Fibroblast of the conjunctiva (primary cell): ENCODE measurements at regions not wholly inside any gene's neighbourhood (a gene's known extent, or its start where the extent isn't known, plus 50 kb on each side); places are given as distances from the start of the nearest gene placed in this dataset.

ENCODE experiments used
- DNase-seq: peaks from one replicate; pipeline ENCODE4 v3.0.0-alpha.2; 2010; ENCODE audit warnings: low read depth

DNA sequence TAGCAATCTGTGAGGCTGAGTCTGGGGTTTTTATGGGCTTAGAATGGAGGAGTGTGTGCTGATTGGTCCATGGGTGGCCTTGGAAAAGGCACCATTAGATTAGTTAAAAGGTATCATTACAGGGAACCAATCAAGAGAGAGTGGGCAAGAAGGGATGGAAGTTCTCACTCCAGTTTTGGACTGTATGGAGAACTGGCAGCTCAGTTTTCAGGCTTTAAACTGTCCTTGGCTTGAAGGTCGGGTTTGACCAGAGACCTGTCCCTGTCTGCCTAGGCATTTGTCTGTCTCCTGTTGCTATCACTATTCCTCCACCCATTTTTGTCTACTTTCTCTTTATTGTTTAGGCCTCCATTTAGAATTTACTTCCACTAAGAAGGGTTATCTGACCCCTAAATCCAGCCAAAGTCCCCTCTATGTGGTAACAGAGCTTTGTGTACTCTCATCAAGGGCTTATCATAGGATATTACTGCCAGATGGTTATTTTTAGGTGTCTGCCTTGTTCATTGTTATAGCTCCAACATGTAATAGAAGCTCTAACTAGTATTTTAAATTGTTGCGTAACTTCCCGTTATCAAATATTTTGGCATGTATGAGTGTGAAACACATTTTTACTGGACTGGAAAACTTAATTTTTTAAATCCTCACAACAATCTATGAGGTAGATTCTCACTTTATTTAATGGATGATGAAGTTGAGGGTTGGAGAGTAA, 133.3 kb upstream of the SLC10A2 start:
- DNase-seq: no peak

DNA sequence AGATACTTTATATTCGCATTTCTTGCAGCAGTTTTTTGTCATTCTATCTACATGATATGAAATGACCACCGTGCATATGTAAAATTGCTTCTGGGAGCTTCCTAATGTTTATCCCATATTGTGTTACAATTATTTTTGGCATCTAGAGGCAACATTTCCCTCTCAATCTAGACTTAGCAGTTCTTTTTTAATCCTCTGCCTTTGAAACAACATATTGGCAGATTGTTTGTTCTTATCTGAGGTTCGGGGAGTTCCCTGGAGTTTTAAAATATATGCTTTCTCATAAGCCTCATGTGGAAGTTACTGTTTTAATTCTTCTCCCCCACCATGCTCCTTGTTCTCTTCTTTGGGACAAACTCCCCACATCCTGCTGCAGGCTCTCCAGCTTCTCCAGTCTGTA, 130.1 kb upstream of the SLC10A2 start:
- no peak for DNase-seq

- no peak for DNase-seq
Measured at GRCh38 chr13:103195762-103196161, 129.5 kb upstream of the SLC10A2 start.

GRCh38 chr13:103194871-103195270, 128.7 kb upstream of the SLC10A2 start:
- DNase-seq: no peak

DNA sequence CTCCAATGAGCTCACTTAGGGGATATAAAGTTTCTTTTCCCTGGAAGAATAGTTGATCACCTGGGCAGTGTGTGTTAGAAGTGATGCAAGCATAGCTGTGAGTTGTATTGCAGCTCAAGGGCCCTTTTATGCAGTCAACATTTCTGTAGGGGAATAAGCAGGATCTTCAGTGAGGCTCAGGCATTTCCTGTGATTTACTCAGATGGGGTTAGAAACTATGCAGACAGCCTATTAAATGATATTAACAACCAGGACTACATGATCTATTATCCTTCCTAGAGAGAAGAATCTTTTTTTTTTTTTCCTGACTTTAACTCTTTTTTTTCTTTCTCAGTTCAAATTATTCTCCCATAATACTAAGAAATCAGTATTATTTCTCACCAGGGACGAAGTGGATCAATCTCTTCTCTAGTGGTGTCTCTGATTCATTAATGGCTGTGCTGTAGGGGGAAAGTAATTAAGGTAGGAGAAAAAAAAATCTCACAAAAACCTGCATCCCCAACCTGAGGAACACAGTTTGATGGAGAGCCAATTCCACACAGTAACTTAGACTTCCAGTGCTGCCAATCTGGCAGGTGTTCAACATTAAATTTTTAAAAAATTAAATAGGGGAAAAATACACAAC, 126.4 kb upstream of the SLC10A2 start:
- no peak for DNase-seq

- no peak for DNase-seq
Measured at GRCh38 chr13:103190841-103191240, 124.6 kb upstream of the SLC10A2 start.

DNA sequence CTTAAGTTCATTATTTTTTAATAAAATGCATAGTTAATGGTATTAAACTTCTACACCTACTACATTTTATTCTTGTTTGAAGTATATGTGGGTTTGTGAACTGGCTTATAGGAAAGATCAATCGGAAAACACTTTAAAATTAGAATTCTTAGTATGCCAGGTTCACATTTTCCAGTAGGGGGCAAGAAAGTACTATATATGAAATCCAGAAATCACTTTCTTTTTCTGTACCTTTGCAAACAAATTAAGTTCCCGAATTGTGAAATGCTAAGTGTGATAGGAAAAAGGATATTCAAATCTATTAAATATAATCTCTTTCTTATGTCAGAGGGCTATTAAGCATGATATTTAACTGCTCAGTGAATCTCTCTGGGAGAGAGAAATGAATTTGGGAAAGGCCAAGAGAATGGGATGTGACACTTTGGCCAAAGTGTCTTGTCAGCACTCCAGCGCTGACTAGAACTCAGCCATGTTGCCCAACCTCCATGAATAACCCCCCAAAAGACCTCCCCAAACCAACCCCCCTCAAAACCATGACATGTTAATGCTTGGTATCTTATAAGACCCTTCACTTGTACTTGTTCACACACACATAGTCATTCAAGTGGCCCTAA, 122.6 kb upstream of the SLC10A2 start:
- peak; percentile 6 for DNase-seq

GRCh38 chr13:103187721-103188156, 121.5 kb upstream of the SLC10A2 start:
- DNase-seq: no peak

- DNase-seq: no peak
Measured at GRCh38 chr13:103184413-103184812, 118.2 kb upstream of the SLC10A2 start.

DNA sequence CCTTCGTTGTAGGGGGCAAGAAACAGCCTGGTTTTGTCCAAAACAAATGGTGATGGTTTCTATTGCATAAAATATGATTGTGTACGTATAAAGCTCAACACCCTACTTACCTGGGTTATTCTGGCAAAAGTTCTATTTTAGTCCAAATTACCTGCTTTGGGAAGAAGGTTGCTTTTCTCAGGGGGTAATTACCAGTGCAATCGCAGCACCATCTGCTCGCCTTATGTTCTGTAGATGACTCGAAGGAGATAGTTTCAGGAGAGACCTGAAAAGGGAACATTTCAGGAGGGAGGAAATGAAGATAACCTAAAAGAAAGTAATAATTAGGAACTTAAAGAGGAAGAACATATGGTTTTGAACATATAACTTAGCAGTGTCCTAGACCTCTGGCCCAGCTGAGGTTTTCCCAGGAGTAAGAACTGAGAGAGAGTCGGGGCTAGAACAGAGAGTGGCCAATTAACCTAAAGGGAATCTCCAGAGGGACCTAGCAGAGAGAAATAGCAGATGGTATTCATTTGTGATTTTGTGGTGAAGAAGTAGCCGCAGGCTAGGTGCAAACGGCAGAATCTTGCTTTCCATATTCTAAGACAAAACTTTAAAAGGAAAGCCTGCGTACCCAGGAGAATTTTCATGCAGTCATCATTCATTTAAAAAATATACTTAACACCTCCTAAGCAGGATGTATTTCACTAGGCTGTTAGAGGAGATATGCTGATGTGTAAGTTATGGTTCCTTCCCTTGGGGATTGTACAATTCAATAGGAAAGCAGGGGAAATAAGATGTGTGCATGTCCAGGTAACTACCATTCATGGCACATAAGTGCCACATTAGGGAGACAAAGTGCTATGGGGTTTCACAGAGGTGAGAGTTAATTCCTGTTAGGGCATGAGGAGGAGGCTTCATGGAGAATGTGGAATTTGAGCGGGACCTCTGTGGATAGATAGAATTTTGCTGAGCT, 113.0 kb upstream of the SLC10A2 start:
- no peak for DNase-seq

DNA sequence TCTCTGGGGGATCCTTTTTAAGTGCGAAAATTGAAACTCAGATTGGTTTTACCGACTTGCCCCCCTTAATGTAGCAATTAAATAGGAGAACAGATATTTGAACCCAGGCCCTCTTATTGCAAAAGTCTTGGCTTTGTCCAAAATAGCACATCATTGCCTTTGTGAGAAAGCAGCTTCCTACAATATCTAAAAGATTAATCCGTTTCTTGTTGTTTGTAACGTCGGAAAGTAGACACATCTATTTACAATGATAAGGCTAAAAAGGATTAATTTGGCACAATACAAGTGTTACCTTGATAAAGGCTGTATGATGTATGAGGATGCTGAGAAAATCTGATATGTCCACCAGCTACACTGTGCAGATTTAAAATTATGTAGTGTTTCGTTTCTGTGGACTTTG, 108.7 kb upstream of the SLC10A2 start:
- no peak for DNase-seq

- no peak for DNase-seq
Measured at GRCh38 chr13:103168901-103169508, 102.8 kb upstream of the SLC10A2 start.

- DNase-seq: no peak
Measured at GRCh38 chr13:103164251-103164650, 98.0 kb upstream of the SLC10A2 start.

DNA sequence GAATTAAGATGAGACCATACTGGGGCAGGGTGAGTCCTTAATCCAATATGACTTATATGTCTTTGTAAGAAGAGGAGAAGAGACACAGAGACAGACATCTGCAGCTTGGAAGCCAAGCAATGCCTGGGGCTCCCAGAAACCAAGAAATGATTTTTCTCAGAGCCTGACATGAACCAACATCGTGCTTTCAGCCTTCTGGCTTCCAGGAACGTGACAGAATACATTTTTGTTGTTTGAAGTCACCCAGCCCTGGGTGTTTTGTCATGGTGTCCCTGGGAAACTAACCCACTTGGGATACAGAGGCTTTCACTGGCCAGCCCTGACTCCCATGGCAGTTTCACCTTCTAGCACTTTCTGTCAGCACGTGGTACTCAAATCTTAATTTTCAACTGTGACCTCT, 95.3 kb upstream of the SLC10A2 start:
- DNase-seq: no peak

GRCh38 chr13:103157434-103158145, 91.4 kb upstream of the SLC10A2 start:
- no peak for DNase-seq

DNA sequence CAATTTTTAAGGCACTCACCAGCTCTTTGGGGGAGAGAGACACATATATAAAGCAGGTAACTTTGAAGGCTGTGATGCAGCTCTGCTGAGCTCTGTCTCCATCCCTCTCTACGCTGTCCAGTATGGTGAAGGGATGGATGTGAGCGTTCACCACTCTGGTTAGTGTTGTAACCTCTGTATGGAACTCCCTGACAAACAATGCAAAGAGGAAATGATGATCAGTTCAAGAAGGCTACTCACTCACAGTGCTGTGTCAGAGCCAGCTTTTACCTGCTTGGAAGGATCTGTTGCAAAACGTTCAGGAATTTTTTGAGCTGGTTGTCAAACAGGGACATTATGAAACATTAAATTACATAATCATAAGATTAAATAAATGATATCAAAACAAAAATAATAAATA, 90.8 kb upstream of the SLC10A2 start:
- DNase-seq: no peak

- no peak for DNase-seq
Measured at GRCh38 chr13:103156346-103156998, 90.3 kb upstream of the SLC10A2 start.

DNA sequence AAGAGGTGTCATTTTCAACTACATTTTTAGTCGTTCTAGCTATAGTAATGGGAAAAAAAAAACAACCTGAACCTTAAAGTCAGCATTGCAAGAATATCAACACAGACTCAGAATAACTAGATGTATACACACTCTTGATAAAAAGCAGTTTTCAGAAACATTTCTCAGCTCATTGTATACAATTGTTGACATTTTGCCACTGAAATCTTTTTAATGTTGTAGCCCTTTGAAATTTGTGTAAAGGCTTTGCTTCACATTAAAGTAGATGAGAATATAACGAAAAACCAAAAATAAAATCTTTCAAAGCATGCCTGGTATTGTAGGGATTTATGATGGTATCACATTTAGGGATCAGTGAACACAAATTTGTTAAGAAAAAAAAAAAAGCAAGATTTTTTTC, 87.2 kb upstream of the SLC10A2 start:
- no peak for DNase-seq

DNA sequence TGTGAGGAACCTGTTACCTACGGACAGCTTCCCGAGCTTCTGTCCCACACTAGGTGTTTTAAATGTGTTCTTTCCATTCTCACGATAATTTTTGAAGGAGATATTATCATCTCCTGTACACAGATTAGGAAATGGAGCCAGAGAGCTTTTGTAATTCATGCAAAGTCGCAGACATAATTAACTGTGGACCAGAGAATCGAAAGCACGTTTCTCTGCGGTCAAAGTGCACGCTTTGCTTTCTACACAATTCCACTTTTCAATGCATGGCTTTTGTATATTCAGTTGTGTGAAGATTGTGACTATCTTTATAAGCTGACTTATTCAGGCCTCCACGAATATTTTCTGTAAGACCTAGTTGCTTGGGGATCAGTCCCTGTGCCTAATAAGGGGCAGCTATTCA, 81.7 kb upstream of the SLC10A2 start:
- DNase-seq: no peak

DNA sequence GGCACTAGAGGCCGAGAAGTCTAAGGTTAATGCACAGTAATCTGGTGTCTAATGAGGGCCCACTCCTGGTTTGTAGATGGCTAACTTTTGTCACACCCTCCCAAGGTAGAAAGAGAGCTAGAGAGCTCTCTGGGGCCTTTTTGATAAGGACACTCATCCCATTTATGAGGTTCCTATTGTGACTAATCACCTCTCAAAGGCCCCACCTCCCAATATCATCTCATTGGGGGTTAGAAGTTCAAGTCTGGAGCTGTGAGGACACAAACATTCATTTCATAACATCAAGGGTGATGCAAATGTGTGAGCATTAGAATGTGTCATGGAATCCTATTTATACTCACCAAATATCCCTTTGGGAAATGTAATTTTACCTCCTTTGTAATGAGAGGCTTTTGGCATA, 79.2 kb upstream of the SLC10A2 start:
- no peak for DNase-seq

- DNase-seq: no peak
Measured at GRCh38 chr13:103143432-103143831, 77.2 kb upstream of the SLC10A2 start.
